SJSA1 (cell line): ENCODE measurements at regions not wholly inside any gene's neighbourhood (a gene's known extent, or its start where the extent isn't known, plus 50 kb on each side); places are given as distances from the start of the nearest gene placed in this dataset.

Experiments
- DNase-seq, 2 experiments: peaks; one replicate each; pipeline ENCODE4 v3.0.0-alpha.2; 2015 to 2020; ENCODE audit warnings: low spot score in 2 of 2, low read depth in 1 of 2
- H3K27ac ChIP-seq: fragments of 250-450 bp; sonication (Bioruptor Pico); 2 replicates; pipeline ENCODE4 v1.5.1; 2020; ENCODE audit warnings: mild to moderate bottlenecking, moderate library complexity
- H3K27me3 ChIP-seq: fragments of 250-450 bp; sonication (Bioruptor Pico); replicated peaks from 2 replicates; pipeline ENCODE4 v1.5.1; 2020; ENCODE audit warnings: mild to moderate bottlenecking, moderate library complexity
- H3K36me3 ChIP-seq: fragments of 250-450 bp; sonication (Bioruptor Pico); 2 replicates; pipeline ENCODE4 v1.5.1; 2020; ENCODE audit warnings: mild to moderate bottlenecking
- H3K4me1 ChIP-seq: fragments of 250-450 bp; sonication (Bioruptor Pico); replicated peaks from 2 replicates; pipeline ENCODE4 v1.6.1; 2021; ENCODE audit warnings: mild to moderate bottlenecking
- H3K4me3 ChIP-seq: fragments of 250-450 bp; sonication (Bioruptor Pico); 2 replicates; pipeline ENCODE4 v1.5.1; 2020; ENCODE audit warnings: mild to moderate bottlenecking
- H3K9me3 ChIP-seq: fragments of 250-450 bp; sonication (Bioruptor Pico); replicated peaks from 2 replicates; pipeline ENCODE4 v1.5.1; 2020; ENCODE audit warnings: mild to moderate bottlenecking

DNA sequence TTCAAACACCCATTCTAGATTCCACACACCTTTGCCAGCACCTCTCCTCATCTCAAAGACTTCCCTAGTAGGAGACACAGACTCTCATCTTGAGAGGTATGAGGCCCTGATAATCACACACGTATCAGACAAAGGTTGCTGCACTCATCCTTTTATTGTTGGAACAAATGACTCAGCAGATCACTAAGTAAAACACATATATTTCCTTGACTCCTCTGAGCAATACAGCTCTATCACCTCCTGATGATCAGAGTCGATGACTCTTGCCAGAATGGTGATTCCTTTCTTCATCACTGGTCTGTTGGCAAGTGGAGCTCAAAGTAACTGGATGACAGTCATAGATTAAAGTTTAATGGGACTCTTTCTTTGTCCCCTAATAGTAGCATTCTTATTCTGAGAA, 1049.2 kb upstream of the ZEB2 start:
- no peaks in the 10 kb centered on the region for H3K36me3 ChIP-seq
- H3K27ac ChIP-seq: no peak overlapping the region
- no peak overlapping the region for H3K4me3 ChIP-seq
- no peak for DNase-seq
- H3K27me3 ChIP-seq: no peaks in the 10 kb centered on the region
- H3K4me1 ChIP-seq: no peaks in the 10 kb centered on the region
- no peaks in the 10 kb centered on the region for H3K9me3 ChIP-seq

DNA sequence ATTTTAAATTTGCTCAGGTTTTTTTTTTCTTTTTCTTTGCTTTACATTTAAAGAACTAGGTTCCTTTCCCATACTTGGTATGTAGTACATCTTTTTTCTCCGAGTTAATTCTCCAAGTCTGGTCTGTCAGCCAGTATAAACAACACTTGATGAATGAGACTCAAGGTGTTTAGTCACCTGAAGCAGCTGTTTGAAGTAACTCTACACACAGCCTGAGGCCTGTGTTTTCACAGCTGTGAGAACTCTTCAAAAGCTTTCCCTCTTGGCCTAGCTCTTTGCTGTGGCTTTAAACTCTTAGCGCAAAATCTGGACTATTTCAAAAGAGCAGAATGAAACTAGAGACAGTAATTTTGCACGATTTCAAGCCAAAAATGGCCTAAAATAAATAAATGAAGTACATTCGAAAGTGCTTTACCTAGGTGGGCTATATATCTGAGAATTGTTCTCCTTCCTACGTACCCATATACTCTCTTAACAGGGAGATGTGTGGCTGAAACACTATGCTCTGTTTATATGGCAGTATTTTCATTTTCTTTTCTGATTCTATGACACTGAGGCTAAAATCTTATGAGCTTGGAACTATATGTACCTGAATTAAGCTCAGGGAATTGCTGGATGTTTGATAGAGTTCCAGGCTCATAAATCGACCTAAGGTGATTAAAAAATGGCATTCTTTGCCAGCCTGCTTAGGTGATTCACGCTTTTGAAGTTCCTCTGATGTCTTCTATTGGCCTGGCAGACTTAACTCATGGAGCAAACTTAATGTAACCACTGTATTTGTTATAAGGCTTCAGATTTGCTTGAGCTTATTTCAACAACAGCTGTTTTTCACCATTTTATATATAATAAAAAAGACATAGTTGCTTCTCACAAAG, 1044.1 kb upstream of the ZEB2 start:
- H3K9me3 ChIP-seq: no peaks in the 10 kb centered on the region
- no peaks in the 10 kb centered on the region for H3K36me3 ChIP-seq
- H3K4me1 ChIP-seq: no peaks in the 10 kb centered on the region
- no peaks in the 10 kb centered on the region for H3K27me3 ChIP-seq
- H3K4me3 ChIP-seq: no peak overlapping the region
- no peak overlapping the region for H3K27ac ChIP-seq
- DNase-seq: no peak

DNA sequence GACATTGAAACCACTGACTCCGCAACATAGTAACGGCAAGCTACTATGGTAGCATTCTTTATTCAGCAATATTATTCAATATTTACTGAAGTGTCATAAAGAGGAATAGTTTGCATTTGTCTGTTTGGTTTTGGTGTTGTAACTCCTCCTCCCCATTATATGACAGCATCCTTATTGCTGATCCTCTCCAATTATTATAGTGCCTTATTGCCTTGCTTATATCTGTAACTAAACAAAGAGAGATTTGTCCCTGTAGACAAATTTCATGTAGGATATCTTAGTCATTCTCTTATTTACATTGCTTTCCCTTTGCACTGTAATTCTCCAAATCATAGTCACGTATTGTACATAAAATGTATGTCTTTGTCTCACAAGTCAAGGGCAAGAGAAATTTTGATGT, 1041.2 kb upstream of the ZEB2 start:
- no peaks in the 10 kb centered on the region for H3K27me3 ChIP-seq
- H3K9me3 ChIP-seq: no peaks in the 10 kb centered on the region
- H3K4me1 ChIP-seq: no peaks in the 10 kb centered on the region
- H3K4me3 ChIP-seq: no peak overlapping the region
- no peak overlapping the region for H3K27ac ChIP-seq
- no peaks in the 10 kb centered on the region for H3K36me3 ChIP-seq
- DNase-seq: no peak

DNA sequence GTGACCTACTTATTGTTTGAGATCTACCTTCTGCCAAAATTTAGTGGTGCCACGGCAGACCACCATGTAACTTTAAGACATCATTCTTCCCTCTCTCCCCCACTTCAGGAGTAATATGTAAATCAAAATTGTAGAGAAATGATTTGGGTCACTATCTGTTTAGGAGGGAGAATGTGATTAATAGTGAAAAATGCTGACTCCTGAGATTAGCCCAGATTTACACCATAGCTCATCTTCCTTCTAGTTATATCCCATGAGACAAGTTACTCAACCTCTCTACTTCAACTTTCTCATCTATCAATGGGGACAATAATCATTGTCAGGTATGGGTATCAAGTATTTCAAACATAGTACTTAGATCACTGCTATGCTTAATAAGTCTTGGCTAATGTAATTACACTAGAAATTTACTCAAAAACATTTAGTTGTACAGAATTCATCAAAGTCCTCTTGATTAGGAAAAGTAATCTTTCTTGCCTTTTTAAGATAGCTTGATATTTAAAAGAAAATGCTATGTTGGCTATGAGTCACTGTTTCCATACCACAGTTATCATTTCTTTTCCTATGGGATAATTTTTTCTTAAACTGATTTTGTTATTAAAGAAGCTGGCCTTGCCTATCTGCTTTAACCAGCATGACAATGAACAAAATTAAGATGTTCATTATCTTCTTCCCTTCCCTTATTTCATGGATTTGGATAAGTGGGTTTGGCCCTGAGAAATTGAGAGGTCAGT, 1038.9 kb upstream of the ZEB2 start:
- no peaks in the 10 kb centered on the region for H3K36me3 ChIP-seq
- no peaks in the 10 kb centered on the region for H3K27me3 ChIP-seq
- no peaks in the 10 kb centered on the region for H3K4me1 ChIP-seq
- no peak overlapping the region for H3K4me3 ChIP-seq
- H3K27ac ChIP-seq: no peak overlapping the region
- no peaks in the 10 kb centered on the region for H3K9me3 ChIP-seq
- DNase-seq: no peak

DNA sequence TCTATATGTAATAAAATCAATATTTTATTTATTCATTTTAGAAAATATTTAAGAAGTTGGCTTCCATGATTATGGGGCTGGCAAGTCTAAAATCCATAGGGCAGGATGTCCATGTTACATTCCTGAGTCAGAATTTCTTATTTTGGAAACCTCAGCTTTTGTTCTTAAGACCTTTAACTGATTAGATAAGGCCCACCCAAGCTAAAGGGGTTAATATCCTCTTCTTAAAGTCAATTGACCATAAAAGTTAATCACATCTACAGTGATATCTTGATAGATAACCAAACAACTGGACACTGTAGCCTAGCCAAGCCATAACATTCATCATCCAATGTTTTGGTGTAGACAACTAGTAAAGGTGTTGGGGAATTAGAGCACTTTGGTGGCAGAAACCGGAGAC, 1035.4 kb upstream of the ZEB2 start:
- Histone ChIP-seq H3K4me3 (no peak overlapping the region), H3K27ac (no peak overlapping the region), H3K4me1 (no peaks in the 10 kb centered on the region), H3K27me3 (no peaks in the 10 kb centered on the region), H3K9me3 (no peaks in the 10 kb centered on the region), H3K36me3 (no peaks in the 10 kb centered on the region)
- DNase-seq: no peak

DNA sequence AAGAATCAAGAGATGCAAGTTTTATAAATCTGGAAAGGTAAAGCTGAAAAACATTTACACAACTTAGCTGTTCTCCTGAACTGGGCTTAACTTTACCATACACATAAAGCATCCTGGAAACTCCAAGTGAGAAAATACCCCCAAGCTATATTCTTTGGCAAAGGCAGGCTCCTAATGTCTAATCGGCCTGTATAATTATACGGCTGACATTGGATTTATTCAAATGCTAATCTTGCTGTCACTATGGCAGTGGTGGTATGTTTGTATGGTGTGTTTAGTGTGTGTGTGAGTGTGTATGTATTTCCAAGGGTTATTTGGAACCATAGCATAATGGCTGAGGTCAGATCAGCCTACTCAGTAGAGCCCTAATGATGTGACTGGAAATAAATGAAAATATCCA, 1031.8 kb upstream of the ZEB2 start:
- no peak for DNase-seq
- no peaks in the 10 kb centered on the region for H3K36me3 ChIP-seq
- H3K27ac ChIP-seq: no peak overlapping the region
- no peak overlapping the region for H3K4me3 ChIP-seq
- H3K27me3 ChIP-seq: no peaks in the 10 kb centered on the region
- H3K9me3 ChIP-seq: no peaks in the 10 kb centered on the region
- no peaks in the 10 kb centered on the region for H3K4me1 ChIP-seq

DNA sequence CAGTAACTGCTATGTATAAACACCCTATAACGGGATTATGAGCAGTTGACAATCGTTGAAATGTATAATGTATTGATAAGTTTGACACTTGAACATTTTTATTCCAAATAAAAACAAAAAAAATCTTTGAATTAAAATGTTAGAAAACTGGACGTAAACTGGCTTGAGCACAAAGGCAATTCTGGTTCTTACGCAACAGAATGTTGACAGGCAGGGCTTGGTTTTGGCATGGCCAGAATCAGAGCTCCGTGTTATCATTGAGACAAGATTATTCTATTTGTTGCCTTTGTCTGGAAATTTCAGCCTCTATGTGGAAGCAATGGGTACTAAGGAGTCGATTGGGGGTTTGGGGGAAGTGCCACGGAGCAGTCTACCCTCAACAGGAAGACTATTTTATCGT, 1028.6 kb upstream of the ZEB2 start:
- H3K27ac ChIP-seq: no peak overlapping the region
- no peaks in the 10 kb centered on the region for H3K36me3 ChIP-seq
- no peak overlapping the region for H3K4me3 ChIP-seq
- no peak for DNase-seq
- no peaks in the 10 kb centered on the region for H3K9me3 ChIP-seq
- H3K27me3 ChIP-seq: no peaks in the 10 kb centered on the region
- H3K4me1 ChIP-seq: no peaks in the 10 kb centered on the region

DNA sequence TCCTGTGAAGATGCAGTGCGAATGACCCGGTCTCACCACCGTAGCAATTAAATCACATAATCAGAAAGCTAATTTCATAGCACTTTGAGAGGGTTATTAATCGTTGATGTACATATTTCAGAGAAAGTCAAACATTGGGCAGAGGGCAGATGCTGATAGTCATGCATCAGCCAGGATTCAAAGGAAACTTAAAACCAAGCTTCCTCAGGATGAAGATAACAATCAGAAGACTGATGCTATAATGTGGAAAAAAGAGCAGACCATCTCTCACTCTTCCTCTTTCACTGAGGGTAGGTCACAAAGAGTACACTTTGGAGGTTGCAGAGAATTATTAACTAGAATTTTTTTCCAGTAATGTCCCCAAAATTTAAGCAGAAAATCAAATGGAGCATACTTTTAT, 1027.7 kb upstream of the ZEB2 start:
- Histone ChIP-seq H3K4me1 (no peaks in the 10 kb centered on the region), H3K4me3 (no peak overlapping the region), H3K36me3 (no peaks in the 10 kb centered on the region), H3K27ac (no peak overlapping the region), H3K9me3 (no peaks in the 10 kb centered on the region), H3K27me3 (no peaks in the 10 kb centered on the region)
- no peak for DNase-seq

DNA sequence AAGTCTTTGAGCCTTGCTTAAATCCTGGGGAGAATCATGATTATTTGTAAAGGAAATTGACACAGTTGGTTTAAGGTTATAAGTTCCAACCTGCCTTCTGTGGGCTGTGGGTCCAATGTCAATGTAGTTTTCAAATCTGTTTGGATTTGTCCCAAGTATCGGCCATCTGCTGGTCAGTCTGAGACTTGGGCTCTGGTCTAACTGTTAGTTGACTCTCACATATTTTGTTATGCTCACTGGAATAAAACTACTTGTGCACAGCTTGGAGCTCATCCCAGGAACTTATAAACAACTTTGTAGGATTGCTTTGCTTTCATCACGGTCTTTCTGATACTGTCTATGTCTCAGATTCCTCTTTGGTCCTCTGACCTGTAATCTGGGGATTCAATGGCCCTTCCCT, 1026.2 kb upstream of the ZEB2 start:
- Histone ChIP-seq H3K27ac (no peak overlapping the region), H3K4me1 (no peaks in the 10 kb centered on the region), H3K4me3 (no peak overlapping the region), H3K36me3 (no peaks in the 10 kb centered on the region), H3K27me3 (no peaks in the 10 kb centered on the region), H3K9me3 (no peaks in the 10 kb centered on the region)
- DNase-seq: no peak

DNA sequence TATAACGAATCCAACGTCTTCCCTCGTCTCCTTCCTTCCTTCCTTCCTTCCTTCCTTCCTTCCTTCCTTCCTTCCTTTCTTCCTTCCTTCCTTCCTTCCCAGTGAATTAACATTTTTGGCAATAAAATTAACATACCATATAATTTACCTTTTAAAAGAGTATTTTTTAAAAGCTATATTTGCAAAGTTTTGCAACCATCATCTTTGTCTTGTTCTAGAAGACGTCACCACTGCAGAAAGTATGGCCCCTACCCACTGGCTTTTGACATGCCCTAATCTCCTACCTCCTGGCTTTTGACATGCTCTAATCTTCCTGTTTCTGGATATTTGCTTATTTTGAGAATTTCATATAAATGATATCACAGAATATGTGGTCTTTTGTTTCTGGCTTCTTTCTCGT, 1023.9 kb upstream of the ZEB2 start:
- H3K36me3 ChIP-seq: no peaks in the 10 kb centered on the region
- no peak overlapping the region for H3K27ac ChIP-seq
- H3K4me3 ChIP-seq: no peak overlapping the region
- no peaks in the 10 kb centered on the region for H3K27me3 ChIP-seq
- no peak for DNase-seq
- no peaks in the 10 kb centered on the region for H3K4me1 ChIP-seq
- no peaks in the 10 kb centered on the region for H3K9me3 ChIP-seq

DNA sequence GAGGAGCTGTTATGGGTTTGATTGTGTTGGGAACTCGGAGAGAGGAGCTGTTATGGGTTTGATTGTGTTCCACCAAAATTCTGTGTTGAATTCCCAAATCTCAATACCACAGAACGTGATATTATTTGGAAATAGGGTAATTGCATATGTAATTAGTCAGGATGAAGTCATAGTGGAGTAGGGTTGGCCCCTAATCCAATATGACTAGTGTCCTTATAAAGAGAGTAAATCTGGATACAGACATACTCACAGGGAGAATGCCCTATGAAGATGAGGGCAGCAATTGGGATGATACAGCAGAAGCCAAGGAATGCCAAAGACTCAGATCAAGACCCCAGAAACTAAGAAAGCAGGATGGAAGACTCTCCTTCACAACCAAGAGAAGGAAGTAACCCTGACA, 1023.2 kb upstream of the ZEB2 start:
- no peak for DNase-seq
- Histone ChIP-seq H3K4me3 (no peak overlapping the region), H3K4me1 (no peaks in the 10 kb centered on the region), H3K27ac (no peak overlapping the region), H3K9me3 (no peaks in the 10 kb centered on the region), H3K27me3 (no peaks in the 10 kb centered on the region), H3K36me3 (no peaks in the 10 kb centered on the region)

DNA sequence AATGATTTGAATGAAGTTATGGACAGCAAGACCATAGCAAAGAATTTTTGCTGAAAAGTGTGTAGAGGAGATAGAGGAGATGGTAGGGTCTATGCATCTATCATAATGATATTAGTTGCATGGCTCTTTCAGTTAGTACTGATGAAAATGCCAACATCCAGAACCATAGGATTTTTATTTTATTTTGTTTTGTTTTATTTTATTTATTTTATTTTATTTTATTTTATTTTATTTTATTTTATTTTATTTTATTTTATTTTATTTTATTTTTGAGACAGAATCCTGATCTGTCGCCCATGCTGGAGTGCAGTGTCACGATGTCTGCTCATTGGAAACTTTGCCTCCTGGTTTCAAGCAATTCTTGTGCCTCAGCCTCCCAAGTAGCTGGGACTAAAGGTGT, 1021.1 kb upstream of the ZEB2 start:
- H3K4me1 ChIP-seq: no peaks in the 10 kb centered on the region
- DNase-seq: no peak
- H3K4me3 ChIP-seq: no peak overlapping the region
- no peaks in the 10 kb centered on the region for H3K36me3 ChIP-seq
- no peaks in the 10 kb centered on the region for H3K9me3 ChIP-seq
- no peaks in the 10 kb centered on the region for H3K27me3 ChIP-seq
- H3K27ac ChIP-seq: no peak overlapping the region

DNA sequence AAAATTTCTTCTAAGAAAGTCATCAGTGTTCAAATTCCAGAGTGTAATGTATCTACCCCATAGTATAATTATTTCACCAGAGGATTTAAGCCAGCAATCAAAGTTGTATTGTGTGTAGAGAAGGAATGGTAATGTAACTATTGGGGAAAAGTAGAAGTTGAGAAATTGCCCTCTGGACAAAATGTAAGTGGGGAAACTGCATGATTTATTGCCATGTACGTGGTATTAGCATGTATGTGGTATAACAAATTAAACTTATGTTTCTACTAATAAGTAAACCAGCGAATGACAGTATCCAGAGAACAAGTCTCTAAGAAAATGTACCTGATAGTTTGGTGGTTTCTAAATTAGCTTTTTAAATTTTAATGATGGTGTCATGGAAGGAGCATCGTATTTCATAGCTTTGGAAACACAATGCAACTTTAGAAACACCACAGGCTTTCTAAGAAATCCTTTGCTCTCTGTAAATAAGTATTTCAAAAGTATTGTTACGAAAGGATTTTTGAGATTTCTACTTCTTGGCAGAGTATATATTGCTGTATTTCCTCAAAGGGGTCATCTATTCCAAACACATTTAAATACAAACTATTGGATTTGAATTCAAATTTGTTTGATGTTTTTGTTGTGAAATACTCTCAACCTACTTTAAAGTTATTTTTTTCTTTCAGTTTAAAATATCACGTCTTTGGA, 1018.9 kb upstream of the ZEB2 start:
- Histone ChIP-seq H3K36me3 (no peaks in the 10 kb centered on the region), H3K4me3 (no peak overlapping the region), H3K4me1 (no peaks in the 10 kb centered on the region), H3K27me3 (no peaks in the 10 kb centered on the region), H3K9me3 (no peaks in the 10 kb centered on the region), H3K27ac (no peak overlapping the region)
- no peak for DNase-seq

DNA sequence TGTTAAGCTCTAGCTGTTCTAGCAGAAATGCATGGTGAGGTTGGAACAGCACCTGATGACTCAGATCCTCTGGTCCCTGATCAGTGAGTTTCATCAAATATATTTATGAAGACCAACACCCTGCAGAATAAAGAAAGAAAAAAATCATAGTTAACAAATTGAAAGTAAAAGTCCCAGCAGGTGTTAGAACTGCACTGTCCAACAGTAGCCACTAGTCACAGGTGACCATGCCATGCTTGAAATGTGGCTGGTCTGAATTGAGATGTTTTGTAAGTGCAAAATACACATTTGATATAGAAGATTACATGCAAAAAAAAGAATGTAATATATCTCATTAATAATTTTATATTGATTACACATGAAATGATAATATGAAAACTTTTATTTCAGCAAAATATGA, 1010.7 kb upstream of the ZEB2 start:
- no peaks in the 10 kb centered on the region for H3K4me1 ChIP-seq
- no peak for DNase-seq
- no peaks in the 10 kb centered on the region for H3K36me3 ChIP-seq
- no peaks in the 10 kb centered on the region for H3K9me3 ChIP-seq
- no peaks in the 10 kb centered on the region for H3K27me3 ChIP-seq
- H3K27ac ChIP-seq: no peak overlapping the region
- no peak overlapping the region for H3K4me3 ChIP-seq
